ENCODE measurements at regions not wholly inside any gene's neighbourhood (a gene's known extent, or its start where the extent isn't known, plus 50 kb on each side); places are given as distances from the start of the nearest gene placed in this dataset.

- no peak for TF ChIP-seq CTCF (IDR thresholded peaks at IDR 0.05; ENCODE audit: insufficient read depth, low read length)
These were observed 214.3 kb upstream of the SIX2 start for GRCh38 chr2:45223531-45223930.

GRCh38 chr2:45220227-45220626 lies 211.0 kb upstream of the SIX2 start:
- TF ChIP-seq CTCF (IDR thresholded peaks at IDR 0.05; ENCODE audit: insufficient read depth, low read length) = no peak
- DNase-seq (ENCODE audit: low read depth) = no peak
- H3K4me3 ChIP-seq (ENCODE audit: low read depth, low read length) = no peak overlapping the region

More at GRCh38 chr2:45223531-45223930, 214.3 kb upstream of the SIX2 start:
- no peak for DNase-seq (ENCODE audit: low read depth)
- no peak overlapping the region for H3K4me3 ChIP-seq (ENCODE audit: low read depth, low read length)

GRCh38 chr2:45218931-45219339 lies 209.7 kb upstream of the SIX2 start:
- no peak for TF ChIP-seq CTCF (IDR thresholded peaks at IDR 0.05; ENCODE audit: insufficient read depth, low read length)
- no peak for DNase-seq (ENCODE audit: low read depth)
- H3K4me3 ChIP-seq (ENCODE audit: low read depth, low read length) = no peak overlapping the region

GRCh38 chr2:45218297-45218696 lies 209.0 kb upstream of the SIX2 start:
- DNase-seq (ENCODE audit: low read depth) = no peak
- TF ChIP-seq CTCF (IDR thresholded peaks at IDR 0.05; ENCODE audit: insufficient read depth, low read length) = no peak
- H3K4me3 ChIP-seq (ENCODE audit: low read depth, low read length) = no peak overlapping the region

- no peak for DNase-seq (ENCODE audit: low read depth)
- no peak overlapping the region for H3K4me3 ChIP-seq (ENCODE audit: low read depth, low read length)
- TF ChIP-seq CTCF (IDR thresholded peaks at IDR 0.05; ENCODE audit: insufficient read depth, low read length) = no peak
These were observed 206.9 kb upstream of the SIX2 start for GRCh38 chr2:45216118-45216517.

- H3K4me3 ChIP-seq (ENCODE audit: low read depth, low read length) = no peak overlapping the region
- no peak for DNase-seq (ENCODE audit: low read depth)
- no peak for TF ChIP-seq CTCF (IDR thresholded peaks at IDR 0.05; ENCODE audit: insufficient read depth, low read length)
These were observed 205.3 kb upstream of the SIX2 start for GRCh38 chr2:45214550-45214949.

- TF ChIP-seq CTCF (IDR thresholded peaks at IDR 0.05; ENCODE audit: insufficient read depth, low read length) = no peak
- H3K4me3 ChIP-seq (ENCODE audit: low read depth, low read length) = no peak overlapping the region
- no peak for DNase-seq (ENCODE audit: low read depth)
These were observed 203.8 kb upstream of the SIX2 start for GRCh38 chr2:45212953-45213635.
